Loucy (cell line): ENCODE measurements at regions not wholly inside any gene's neighbourhood (a gene's known extent, or its start where the extent isn't known, plus 50 kb on each side); places are given as distances from the start of the nearest gene placed in this dataset.

ENCODE experiments used
- CTCF ChIP-seq: fragments of 200-600 bp; sonication (generic); conservative IDR thresholded peaks from 2 replicates; pipeline ENCODE4 v1.5.1; 2014; ENCODE audit warnings: mild to moderate bottlenecking, antibody characterized with exemption, low read length
- EZH2phosphoT487 ChIP-seq: fragments of 200-600 bp; IDR thresholded peaks from 2 replicates; pipeline ENCODE4 v1.6.1; 2018; ENCODE audit warnings: antibody characterized with exemption, mild to moderate bottlenecking, moderate library complexity, borderline replicate concordance

GRCh38 chr4:14383652-14384051, 618.6 kb upstream of the CPEB2 start:
- no peak for TF ChIP-seq CTCF
- TF ChIP-seq EZH2phosphoT487, result no peak
